Astrocyte of the hippocampus (primary cell): ENCODE measurements at regions not wholly inside any gene's neighbourhood (a gene's known extent, or its start where the extent isn't known, plus 50 kb on each side); places are given as distances from the start of the nearest gene placed in this dataset.

ENCODE experiments used
- DNase-seq: peaks from one replicate; pipeline ENCODE4 v3.0.0; 2011; ENCODE audit warnings: low read depth, low spot score

DNA sequence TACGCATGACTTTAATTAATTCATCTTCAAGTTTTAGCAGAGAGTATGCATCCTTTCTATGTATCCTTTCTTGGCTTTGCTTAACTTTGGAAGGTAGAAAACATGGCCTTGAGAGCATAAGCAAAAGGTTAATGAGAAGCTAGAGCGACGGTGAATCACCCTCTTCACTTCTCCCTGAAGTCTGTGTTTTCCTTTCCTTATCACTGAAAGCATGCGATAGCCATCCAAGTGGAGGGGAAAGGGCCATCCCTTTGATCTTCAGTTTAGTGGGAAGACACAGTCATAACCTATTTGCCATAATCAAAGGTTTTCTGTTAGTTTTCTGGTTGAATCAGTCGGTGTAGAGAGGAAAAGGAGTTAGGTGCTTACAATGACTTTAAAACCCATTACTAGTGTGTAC, 354.0 kb upstream of the ROBO2 start:
- peak; percentile 12 for DNase-seq

DNA sequence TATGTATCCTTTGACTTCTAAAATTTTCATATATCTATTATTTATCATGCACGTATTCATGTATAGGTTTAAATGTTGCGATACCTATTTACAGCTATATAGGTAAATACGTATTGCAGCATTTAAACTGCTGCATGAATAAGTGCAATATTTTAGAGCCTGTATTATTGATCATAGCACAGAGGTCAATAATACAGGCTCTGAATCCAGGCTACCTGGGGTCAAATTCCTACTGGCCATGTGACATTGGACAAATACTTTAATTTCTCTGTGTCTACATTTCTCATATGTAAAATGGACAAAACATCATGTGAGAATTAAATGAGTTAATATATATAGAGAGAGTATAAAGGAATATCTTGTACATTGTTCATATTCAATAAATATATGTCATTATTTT, 352.9 kb upstream of the ROBO2 start:
- no peak for DNase-seq

DNA sequence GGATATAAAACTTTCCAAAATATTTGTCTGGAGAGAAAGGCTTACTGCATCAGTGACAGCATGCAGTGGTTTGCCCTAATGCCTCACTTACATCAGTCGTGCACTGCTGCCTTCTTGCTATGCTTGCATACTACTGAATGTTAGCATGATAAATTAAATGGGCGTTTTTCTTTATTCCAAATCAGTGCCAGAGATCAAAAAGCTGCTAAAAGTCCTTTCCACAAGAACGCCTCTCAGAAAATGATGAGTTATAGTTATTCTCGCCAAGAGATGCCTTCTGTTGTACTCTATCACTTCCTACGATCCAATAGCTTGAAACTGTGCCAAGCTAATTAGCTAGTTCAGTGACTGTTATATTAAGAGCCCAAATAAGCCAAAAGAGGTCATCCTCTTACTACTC, 345.8 kb upstream of the ROBO2 start:
- peak; percentile 28 for DNase-seq

DNA sequence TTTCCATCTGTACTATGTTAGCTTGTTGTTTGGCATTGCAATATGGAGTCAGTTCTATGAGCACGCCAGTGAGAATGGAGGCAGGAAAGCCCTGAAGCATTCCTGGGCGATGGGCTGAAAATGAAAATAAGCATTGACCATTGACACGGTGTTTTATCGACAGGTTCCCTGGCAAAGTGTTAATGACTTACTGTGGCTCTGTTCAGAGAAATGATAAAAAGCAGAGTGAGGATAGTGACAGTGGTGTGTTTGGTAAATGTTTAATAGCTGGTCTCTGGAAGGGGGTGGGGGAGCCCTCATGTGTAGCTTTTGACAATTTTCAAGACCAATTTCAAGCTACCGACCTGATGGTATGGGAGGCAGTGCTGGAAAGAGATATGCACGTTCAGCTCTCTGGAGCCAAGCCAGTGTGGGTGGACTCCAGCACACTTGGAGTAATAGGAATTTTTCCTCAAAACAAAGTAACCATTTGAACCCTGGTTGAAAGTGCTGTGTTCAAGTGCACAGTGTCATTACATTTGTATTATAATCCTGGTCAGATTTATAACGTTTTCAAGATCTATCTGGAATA, 341.7 kb upstream of the ROBO2 start:
- no peak for DNase-seq

DNA sequence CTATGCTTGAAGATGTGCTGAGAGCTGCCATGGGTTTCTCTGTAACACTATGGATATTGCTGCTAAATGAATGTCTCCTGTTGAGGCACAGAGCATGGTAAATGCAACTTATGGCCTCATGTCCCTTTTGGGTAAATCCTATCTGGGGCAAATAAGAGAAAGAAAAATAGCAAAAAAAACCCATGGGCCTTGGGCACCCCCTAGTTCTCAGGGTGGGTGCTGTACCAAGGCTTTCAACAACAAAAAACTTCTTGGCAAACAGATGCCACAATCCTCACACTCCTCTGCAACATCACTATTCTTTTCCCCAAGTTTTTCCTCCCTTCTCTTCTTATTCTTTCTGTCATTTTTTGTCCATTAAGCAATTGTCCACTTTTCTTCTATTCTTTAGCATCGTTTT, 340.1 kb upstream of the ROBO2 start:
- DNase-seq = no peak

DNA sequence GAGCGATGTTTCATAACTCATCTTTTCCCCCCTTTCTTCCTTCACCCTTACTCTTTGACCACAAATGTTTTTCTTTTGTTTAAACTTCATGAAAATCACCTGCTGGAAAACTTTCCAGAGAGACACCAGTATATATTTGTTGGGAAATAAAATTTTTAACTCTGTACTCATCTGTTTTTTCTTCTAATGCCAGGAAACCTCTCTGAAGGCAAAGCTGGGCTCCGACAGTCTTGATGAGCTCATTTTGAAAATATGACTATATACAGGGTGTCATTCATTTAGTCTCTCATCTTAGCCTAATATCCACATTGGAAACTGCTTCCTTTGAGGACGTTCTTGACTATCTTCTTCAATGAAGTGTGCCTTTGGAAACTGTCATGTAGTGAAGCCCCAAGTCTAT, 339.6 kb upstream of the ROBO2 start:
- DNase-seq = no peak

DNA sequence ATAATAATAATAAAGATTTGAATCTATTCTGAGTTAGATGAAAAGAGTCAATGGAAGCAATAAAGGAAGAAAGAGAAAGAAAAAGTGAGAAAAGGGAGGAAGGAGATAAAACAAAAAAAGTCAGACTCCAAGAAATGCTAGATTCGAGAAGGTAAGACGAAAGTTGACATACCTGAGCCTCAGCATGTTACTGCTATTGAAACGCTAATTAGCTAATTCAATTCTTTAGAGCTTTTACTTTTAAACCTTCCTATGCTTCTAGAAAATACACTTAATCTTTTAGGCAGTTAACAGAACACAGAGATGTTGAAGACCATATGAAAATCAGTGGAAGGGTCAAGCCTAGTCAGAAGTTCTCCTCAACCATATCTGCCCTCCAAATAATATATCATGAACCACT, 337.2 kb upstream of the ROBO2 start:
- DNase-seq = no peak

DNA sequence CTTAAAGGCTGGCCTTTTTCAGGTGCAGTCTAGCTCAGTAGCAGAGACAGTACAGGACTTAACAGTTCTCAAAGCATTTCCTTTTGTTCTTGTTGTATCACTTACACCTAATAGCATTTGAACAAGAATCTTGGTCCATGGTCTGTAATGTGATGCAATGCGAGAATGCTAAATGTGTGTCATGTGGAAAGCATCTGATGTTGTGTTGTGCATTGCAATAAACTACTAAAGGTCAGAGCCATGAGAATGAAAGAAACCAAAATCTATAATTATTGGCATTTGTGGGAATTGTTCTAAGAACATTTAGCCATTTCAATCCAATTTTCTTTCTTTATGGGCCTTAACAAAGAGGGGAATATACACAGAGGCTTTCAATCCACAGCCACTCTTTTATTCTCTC, 324.5 kb upstream of the ROBO2 start:
- no peak for DNase-seq

DNA sequence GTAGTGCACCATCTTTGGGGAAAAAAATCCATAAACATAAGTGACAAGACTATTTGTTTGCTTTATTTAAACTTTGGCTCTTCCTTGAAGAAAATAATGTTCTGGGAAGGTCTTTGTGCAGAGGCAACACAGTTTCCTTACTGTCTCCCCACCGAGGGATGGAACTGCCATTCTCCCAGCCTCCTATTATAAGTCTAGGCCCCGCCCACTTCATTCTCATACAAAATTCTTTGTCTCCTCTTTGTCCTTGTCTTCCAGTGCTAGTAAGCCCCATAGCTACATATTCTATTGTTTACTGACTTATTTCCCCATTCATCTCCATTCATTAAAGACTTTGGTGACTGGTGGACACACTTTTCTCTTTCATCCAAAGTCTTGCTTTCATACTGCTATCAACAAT, 316.5 kb upstream of the ROBO2 start:
- DNase-seq = no peak

DNA sequence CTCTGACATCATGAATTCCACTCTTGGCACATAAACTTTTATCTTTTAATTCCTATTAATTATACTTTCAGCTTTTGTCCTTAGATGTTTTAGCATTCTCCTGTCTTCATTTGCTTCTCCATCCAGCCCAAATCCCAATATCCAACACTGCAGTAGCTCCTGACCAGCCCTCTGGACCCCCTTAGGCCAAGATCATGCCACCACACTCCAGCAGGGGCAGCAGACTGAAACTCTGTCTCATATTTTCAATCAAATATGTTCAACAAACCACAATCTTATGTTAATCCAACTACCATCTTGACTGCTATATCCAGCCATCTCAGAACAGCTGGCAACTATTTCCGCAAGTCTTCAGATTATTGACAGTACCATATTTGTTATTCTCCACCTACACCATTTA, 315.8 kb upstream of the ROBO2 start:
- DNase-seq = no peak

DNA sequence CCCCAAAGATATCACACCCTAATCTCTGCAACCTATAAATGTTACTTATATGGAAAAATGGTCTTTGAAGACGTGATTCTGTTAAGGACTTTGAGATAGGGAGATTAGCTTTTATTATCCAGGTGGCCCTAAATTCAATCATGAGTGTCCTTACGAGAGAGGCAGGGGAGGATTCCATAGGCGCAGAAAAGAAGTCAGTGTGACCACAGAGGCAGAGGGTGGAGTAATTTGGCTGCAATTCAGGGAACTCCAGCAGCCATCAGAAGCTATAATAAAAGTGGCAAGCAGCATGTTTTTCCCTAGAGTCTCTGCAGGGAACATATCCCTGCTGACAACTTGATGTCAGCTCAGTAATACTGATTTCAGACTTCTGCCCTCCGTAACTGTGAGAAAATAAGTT, 315.2 kb upstream of the ROBO2 start:
- no peak for DNase-seq

DNA sequence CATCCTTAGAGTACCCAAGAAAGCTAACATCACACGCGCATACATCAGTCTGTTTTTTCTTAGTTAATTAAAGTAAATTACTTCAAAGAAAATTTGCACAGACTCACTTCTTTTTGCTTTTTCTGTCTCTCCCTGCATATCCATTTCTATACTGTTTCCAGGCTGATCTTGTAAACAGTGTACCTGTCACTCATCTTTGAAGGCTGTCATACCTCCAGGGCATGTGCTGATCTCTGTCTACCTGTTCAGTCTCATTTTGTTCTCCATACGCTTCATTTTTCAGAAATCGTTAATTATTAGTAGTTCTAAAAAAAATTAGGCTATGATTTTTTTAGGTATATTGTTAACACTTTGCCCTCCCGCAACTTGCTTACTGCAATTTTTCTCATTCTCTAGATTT, 313.9 kb upstream of the ROBO2 start:
- no peak for DNase-seq

DNA sequence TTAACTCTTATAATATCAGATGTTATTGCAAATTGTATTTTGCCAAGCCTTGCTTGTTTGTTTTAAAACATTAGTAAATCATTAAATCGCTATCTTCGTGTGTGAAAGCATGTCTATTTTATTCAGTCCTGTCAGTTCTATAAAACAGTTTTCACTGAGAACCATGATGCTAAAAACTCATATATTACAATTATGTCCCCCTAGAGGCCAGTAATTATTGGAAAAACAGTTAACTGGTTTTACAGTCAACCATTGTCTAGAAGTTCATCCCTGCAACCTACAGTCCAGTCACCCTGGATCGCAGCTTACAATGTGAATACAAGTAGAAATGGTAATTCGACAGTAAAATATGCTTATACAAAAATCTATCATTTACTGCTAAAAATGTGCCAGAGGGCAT, 311.5 kb upstream of the ROBO2 start:
- no peak for DNase-seq

DNA sequence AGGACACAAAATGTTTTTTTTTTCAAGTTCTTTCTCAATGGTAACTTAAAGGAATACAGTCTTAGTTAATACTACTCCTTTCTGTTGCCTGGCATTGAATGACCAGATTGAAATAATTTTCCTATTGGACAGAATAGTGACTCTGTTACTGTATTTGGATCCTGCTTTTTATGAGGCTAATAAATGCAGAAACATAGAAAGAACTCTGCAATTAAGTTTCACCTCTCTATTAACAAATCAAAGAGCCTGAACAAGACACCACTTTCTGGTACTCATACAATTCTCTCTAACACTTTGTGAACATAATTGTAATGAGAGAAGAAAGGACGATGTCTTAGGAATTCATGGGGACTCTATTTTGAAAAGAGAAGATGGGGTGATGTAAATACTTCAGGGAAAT, 308.4 kb upstream of the ROBO2 start:
- DNase-seq = no peak

DNA sequence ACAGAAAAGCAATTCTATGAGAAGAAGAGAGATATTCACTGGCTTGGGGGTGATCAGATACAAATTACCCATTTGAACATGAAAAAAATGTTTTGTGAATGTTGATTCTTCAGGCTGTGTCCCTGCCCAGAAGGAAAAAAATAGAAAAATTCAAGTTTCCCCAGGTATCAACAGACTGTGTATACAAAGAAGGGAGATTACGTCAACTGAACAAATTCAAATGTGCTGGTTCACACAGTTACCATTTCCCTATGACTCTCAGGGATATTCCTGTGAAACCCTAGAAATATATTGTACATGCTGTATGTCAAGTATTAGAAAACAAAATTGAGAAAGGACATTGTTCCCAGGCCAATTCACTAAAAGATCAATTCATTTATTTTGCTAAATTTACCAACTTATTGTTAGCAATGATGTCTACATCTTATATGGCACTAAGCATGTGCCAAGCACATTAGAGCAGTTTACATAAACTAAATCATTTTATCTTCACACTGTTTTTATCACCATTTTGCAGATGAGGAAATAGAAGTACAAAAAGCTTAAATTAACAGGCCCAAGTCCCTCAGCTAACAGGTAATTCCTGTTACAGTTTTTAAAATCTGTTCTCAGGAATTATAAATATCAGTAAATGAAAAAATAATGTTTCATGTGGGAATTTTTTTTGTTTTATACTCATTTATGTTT, 306.7 kb upstream of the ROBO2 start:
- no peak for DNase-seq

DNA sequence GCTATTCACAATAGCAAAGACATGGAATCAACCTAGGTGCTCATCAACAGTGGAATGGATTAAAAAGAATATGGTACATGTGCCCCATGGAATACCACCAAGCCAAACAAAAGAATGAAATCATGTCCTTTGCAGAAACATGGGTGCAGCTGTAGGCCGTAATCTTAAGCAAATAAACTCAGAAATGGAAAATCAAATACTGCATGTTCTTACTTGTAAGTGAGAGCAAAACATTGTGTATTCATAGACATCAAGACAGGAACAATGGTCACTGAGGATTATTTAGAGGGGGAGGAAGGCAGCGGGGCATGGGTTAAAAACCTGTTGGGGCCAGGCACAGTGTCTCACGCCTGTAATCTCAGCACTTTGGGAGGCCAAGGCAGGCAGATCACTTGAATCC, 304.7 kb upstream of the ROBO2 start:
- DNase-seq = no peak

DNA sequence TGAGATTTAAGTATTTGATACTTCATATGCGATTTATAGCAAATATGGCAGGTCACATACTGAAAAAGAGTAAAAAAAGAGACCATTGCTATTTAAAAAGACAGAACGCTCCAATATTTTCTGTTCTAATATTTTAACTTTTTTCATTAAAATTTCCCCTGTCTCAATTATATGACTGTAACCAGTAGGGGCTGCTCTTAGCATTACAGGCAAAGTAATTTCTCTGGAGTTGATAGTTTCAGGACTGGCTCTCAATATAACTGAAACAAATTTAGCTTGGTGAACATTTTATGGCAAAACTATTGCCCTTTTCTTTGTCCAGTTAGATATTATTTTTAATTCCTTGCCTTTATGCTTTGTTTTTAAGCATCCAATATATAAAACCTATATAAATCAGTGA, 286.3 kb upstream of the ROBO2 start:
- peak; percentile 24 for DNase-seq

DNA sequence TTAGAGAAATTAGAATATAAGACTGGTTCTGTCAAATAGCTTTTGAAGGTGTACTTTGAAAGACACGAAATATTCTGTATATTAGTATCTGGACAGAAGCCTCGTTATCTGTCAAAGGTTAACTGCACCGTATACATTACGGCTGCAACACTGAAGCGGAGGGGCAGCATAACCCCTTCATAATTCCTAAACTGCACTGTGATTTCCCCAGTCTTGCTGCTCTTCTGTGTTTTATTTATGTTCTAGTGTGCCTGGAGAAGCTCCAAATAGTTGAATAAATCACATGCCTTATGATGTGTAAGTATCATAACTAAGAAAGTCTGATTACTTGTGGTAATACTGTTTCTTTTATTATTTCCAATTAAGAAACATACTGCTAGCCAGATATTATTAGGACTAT, 285.7 kb upstream of the ROBO2 start:
- no peak for DNase-seq

DNA sequence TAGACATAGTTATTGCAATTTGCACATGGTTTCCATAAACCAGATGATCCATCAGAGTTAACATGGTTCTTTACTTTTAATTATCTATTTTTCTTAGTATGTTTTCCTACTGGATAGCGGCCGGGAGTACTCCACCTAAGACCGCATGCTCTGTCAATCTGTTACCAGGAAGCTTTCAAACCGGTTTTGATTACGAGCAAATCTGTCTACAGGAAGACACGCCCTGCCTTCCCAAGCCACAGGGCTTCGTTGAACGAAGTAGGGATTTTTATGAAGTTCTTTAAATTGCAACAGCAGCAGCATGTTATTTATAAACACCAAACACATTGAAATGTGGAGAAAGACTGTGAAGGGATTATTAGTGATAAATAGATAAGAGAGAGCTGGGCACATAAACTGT, 283.3 kb upstream of the ROBO2 start:
- DNase-seq = no peak

DNA sequence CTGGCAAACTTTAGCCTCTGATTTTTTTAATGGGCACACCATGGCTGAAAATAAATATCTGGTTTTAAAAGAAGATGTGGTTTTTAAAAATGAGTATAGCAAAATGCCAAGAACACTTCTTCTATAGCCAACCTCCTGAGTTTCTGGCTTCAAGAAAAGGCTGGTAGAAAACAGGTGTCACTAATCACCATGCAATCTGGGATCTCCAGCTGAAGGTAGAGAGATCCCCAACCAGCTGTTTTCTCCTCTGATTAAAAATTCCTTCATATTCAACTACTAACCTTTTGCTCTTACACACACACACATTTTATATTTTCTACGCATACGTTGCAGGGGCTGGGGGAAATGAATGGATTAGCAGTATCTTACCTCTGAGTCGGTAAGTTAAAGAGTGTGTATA, 279.6 kb upstream of the ROBO2 start:
- DNase-seq = no peak

DNA sequence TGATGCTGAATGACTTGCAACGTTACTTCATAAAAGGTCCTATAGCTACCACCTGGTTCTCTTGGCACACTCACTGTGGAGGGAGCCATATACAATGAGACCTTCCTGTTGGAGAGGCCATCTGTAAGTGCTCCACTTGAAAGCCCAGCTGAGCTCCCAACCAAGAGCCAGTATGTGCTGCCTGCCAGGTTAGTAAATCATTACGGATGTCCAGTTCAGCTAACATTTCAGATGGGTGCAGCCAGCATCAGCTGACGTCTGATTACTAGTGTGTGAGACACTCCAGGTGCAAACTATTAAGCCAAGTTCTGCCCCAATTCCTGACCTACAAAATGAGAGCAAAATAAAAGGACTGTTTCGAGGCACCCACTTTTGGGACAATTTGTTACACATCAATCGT, 274.4 kb upstream of the ROBO2 start:
- DNase-seq = no peak

DNA sequence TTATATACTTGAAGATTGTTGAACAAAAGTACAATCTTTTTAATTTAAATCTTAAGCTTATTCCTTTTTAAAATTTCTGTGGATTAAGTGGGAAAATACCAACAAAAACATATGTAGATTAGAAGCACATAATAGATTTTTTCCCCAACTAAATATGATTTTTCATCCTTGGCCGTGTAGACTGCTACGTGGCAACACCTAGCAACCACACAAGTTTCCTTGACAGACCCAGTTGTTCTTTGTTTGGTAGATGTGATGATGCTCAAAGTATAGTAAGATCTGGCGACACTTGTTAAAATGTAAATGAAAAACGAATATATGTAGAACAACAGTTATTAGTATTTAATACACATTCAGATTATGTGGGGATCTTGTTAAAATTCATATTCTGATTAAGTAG, 271.0 kb upstream of the ROBO2 start:
- DNase-seq = no peak

DNA sequence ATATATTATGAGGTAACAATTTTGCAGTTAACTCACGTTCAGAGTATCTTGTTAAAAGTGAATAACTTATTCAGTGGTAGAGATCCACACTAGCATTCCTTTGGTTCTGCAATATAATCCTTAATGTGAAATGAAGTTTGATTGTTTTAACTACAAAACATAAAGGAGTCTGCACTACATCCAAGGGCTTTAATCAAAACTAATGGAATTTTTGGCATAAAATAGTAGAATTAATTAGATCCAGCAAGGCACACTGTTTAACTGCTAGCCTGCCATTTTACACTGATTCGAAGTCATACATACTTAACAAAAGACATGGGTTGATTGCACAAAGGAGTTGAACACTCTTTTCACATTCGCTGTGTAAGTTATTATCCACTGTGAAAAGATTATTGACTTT, 263.0 kb upstream of the ROBO2 start:
- no peak for DNase-seq

DNA sequence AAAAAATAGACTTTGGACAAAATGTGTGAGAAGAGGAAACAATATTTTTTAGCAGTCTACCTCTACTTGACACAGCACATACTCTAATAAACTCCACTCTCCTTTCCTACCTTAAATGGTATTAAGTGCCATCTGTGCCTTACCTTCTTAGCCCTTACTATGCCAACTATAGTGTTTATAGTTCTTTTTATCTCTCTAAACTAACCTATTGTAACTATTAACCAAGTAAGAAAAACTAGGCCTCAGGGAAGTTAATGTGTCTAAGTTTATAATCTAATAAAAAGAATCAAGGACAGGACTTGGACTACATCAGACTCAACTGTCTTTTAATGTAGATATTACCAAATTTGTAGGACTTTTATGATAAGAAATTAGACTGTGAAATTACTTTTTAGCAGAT, 251.7 kb upstream of the ROBO2 start:
- no peak for DNase-seq
